H1 (cell line): ENCODE measurements at regions not wholly inside any gene's neighbourhood (a gene's known extent, or its start where the extent isn't known, plus 50 kb on each side); places are given as distances from the start of the nearest gene placed in this dataset.

Experiments used
- MAFK ChIP-seq: IDR thresholded peaks from 2 replicates; pipeline ENCODE4 v1.6.1; 2012; ENCODE audit warnings: low read depth, mild to moderate bottlenecking, improper control_type of control experiment, low read length
- POU5F1 ChIP-seq: IDR thresholded peaks from 2 replicates; pipeline ENCODE4 v1.6.1; 2011; ENCODE audit warnings: low read depth, mild to moderate bottlenecking, low read length, moderate library complexity
- RBBP5 ChIP-seq: IDR thresholded peaks from 2 replicates; pipeline ENCODE4 v1.7.1; 2012; ENCODE audit warnings: low read depth, mild to moderate bottlenecking, inconsistent platforms, low read length, moderate library complexity, borderline replicate concordance
- ZNF274 ChIP-seq: IDR thresholded peaks from 2 replicates; pipeline ENCODE4 v1.7.0; 2012; ENCODE audit warnings: low read length, borderline replicate concordance; ENCODE audit errors: extremely low read depth
- TF ChIP-seq, protein P1 (sequence below): fragments of 300-600 bp; sonication (generic); IDR thresholded peaks from 2 replicates; pipeline ENCODE4 v1.7.1; 2012; ENCODE audit warnings: low read length, moderate library complexity, mild to moderate bottlenecking, inconsistent platforms; ENCODE audit not compliant: insufficient replicate concordance

DNA sequence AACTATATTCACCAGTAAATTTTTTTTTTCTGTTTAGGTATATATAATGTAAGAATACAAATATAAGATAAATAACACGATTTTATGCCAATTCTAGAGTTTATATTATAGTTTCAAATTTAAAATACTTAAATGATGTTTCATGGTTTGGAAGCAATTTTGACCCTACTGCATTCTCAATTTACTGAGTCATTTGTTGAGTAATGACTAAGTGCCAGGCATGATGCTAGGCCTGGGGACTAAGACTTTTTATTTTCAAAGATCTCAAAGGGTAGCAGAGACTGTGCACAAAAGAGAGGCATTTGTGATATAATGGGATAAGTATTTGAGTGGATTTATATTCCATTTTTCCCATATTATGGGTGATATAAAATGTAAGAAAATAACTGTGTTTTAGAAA is 78.9 kb upstream of the SMIM30 start (continued):
- TF ChIP-seq, protein P1, sequence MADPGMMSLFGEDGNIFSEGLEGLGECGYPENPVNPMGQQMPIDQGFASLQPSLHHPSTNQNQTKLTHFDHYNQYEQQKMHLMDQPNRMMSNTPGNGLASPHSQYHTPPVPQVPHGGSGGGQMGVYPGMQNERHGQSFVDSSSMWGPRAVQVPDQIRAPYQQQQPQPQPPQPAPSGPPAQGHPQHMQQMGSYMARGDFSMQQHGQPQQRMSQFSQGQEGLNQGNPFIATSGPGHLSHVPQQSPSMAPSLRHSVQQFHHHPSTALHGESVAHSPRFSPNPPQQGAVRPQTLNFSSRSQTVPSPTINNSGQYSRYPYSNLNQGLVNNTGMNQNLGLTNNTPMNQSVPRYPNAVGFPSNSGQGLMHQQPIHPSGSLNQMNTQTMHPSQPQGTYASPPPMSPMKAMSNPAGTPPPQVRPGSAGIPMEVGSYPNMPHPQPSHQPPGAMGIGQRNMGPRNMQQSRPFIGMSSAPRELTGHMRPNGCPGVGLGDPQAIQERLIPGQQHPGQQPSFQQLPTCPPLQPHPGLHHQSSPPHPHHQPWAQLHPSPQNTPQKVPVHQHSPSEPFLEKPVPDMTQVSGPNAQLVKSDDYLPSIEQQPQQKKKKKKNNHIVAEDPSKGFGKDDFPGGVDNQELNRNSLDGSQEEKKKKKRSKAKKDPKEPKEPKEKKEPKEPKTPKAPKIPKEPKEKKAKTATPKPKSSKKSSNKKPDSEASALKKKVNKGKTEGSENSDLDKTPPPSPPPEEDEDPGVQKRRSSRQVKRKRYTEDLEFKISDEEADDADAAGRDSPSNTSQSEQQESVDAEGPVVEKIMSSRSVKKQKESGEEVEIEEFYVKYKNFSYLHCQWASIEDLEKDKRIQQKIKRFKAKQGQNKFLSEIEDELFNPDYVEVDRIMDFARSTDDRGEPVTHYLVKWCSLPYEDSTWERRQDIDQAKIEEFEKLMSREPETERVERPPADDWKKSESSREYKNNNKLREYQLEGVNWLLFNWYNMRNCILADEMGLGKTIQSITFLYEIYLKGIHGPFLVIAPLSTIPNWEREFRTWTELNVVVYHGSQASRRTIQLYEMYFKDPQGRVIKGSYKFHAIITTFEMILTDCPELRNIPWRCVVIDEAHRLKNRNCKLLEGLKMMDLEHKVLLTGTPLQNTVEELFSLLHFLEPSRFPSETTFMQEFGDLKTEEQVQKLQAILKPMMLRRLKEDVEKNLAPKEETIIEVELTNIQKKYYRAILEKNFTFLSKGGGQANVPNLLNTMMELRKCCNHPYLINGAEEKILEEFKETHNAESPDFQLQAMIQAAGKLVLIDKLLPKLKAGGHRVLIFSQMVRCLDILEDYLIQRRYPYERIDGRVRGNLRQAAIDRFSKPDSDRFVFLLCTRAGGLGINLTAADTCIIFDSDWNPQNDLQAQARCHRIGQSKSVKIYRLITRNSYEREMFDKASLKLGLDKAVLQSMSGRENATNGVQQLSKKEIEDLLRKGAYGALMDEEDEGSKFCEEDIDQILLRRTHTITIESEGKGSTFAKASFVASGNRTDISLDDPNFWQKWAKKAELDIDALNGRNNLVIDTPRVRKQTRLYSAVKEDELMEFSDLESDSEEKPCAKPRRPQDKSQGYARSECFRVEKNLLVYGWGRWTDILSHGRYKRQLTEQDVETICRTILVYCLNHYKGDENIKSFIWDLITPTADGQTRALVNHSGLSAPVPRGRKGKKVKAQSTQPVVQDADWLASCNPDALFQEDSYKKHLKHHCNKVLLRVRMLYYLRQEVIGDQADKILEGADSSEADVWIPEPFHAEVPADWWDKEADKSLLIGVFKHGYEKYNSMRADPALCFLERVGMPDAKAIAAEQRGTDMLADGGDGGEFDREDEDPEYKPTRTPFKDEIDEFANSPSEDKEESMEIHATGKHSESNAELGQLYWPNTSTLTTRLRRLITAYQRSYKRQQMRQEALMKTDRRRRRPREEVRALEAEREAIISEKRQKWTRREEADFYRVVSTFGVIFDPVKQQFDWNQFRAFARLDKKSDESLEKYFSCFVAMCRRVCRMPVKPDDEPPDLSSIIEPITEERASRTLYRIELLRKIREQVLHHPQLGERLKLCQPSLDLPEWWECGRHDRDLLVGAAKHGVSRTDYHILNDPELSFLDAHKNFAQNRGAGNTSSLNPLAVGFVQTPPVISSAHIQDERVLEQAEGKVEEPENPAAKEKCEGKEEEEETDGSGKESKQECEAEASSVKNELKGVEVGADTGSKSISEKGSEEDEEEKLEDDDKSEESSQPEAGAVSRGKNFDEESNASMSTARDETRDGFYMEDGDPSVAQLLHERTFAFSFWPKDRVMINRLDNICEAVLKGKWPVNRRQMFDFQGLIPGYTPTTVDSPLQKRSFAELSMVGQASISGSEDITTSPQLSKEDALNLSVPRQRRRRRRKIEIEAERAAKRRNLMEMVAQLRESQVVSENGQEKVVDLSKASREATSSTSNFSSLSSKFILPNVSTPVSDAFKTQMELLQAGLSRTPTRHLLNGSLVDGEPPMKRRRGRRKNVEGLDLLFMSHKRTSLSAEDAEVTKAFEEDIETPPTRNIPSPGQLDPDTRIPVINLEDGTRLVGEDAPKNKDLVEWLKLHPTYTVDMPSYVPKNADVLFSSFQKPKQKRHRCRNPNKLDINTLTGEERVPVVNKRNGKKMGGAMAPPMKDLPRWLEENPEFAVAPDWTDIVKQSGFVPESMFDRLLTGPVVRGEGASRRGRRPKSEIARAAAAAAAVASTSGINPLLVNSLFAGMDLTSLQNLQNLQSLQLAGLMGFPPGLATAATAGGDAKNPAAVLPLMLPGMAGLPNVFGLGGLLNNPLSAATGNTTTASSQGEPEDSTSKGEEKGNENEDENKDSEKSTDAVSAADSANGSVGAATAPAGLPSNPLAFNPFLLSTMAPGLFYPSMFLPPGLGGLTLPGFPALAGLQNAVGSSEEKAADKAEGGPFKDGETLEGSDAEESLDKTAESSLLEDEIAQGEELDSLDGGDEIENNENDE: no peak
- no peak for TF ChIP-seq ZNF274
- TF ChIP-seq RBBP5: no peak
- TF ChIP-seq POU5F1: no peak
- no peak for TF ChIP-seq MAFK
